Stimulated activated CD4-positive, alpha-beta T cell treated with anti-CD3 and anti-CD28 coated beads, Interleukin-1b, Interleukin-23, amount 100 ng/mL, for 48 hours (primary cell): ENCODE measurements at regions not wholly inside any gene's neighbourhood (a gene's known extent, or its start where the extent isn't known, plus 50 kb on each side); places are given as distances from the start of the nearest gene placed in this dataset.

Experiments used
- DNase-seq: peaks from one replicate; pipeline ENCODE4 v3.0.0-alpha.2; 2020

DNA sequence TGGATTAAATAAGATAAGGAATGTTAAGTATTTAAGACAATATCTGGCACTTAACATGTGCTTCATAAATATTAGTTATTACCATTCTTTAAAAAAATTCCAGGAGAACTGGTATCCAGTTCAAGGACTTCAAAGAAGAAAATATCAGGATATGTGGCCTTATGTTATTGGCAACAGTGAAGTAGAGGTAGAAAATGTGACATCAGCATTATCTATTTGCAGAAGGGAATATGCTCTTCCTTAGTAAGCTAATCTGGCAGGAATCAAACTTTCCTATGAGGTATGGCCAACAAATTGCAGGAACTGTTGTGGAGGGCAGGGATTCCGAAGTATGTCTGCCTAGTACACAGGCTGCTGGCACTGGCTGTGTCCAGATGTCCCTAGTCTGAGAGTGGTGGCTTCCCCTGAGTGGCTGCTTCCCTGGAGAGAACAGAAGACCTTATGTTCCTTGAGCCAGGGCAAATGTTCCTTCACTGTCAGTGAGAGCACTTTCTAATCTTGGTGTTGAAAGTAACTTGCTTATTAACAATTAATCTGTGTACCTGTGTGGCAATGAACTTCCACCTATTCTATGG is 351.7 kb upstream of the THRB start:
- no peak for DNase-seq

DNA sequence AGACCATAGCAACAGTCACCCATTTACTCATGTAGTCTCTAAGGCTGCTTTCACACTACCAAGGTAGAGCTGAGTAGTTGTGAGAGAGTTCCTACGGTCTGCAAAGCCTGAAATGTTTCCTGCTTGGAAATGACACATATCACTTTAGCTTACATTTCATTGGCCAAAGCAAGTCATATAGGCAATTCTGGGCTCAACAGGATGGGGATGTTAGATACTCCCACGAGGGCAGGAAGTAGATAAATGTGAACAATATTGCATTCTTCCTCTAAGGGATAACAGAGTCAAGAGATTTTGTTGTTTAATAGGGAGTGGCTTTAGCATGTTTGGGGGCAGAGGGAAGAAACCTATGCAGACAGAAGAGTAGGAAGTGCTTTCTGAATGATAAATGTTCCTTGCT is 355.6 kb upstream of the THRB start:
- no peak for DNase-seq

GRCh38 chr3:24853685-24854490 is 359.2 kb upstream of the THRB start:
- no peak for DNase-seq

DNA sequence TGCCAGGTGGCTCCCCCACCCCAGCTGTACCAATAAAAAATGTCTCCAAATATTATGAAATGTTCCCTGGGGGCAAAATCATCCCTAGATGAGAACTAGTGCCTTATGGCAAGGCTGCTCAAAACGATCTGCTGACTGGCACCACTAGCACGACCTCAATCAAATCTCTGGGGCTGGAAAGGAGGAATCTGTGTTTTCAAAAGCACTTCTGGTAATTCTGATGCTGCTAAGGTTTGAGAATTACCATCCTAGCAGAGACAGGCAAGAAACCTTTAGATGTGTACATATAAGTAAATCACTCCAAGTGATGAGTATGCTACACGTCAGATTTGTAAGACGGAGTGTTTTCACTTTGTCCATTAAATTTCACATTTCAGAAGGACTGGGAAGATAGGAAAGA is 360.1 kb upstream of the THRB start:
- no peak for DNase-seq

DNA sequence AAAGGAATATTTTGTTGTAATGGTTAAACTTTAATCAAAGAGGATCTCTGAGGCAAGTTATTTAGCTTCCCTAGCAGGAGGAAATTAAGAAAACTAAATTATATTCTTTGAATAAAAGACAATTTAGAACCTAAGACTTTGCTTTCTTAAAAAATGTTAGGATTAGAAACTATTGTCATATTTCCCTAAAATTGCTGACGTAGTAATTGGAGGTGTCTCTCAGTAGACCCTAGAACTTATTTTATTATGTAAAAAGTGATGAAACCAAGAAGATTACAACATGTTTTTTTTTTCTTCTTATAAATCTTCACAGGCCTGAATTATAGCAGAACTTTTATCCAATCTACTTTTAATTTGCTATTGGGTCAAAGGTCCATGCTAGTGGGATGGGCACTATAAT is 363.3 kb upstream of the THRB start:
- DNase-seq: no peak

- DNase-seq: no peak
Measured at GRCh38 chr3:24863215-24863614, 368.6 kb upstream of the THRB start.

DNA sequence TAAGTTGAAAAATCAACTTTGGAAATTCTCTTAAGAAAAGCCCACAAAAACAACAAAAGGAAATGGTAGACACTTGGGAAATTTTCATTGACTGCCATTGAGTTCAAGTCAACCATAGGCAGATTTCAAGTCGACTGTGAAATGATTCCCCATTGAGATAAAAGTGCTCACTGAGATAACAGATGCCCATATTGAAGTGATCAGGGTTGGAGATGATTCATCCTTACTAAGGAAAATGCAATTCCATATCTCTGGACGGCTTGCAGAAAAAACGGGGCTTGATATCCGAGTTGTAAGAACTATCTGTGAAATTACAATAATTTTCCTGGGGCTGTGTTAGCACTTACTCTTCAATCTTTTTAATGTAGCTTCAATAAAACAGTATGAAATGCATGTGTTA is 373.1 kb upstream of the THRB start:
- DNase-seq: no peak

GRCh38 chr3:24881239-24881638 is 386.6 kb upstream of the THRB start:
- no peak for DNase-seq

GRCh38 chr3:24886501-24886900 is 391.9 kb upstream of the THRB start:
- no peak for DNase-seq

GRCh38 chr3:24890012-24890411 is 395.4 kb upstream of the THRB start:
- no peak for DNase-seq

GRCh38 chr3:24899373-24899772 is 404.7 kb upstream of the THRB start:
- no peak for DNase-seq

DNA sequence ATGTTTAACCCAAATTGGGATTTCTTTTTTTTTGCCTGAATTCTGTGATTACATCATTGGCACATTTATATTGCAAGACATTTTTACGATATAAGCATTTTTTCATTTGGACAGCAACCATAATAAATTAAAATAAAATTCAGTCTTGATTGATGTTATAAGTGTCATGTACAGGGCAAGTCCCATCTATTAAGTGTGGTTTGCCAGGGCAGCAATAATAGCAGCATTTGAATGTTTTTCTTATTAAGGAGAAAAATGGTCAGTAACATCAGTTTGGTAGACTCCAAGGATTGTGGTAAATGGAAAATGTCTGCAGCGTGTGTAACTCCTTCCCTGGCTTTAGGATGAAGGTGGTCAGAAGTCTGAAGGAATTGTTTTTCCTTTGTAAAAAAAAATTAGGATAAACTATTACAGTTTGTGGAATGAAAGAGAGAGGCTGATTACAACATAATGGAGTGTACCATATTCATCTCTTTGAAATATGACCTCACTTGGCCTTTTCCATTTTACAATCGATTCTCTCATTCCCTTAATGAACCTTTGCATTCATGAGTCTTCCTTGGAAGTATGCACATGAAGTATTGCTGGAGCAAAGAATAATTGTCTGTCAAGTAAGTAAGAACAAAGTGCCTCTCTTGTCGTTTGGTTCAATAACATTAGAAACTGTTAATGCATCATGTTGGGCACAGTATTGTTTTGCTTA is 405.4 kb upstream of the THRB start:
- no peak for DNase-seq

DNA sequence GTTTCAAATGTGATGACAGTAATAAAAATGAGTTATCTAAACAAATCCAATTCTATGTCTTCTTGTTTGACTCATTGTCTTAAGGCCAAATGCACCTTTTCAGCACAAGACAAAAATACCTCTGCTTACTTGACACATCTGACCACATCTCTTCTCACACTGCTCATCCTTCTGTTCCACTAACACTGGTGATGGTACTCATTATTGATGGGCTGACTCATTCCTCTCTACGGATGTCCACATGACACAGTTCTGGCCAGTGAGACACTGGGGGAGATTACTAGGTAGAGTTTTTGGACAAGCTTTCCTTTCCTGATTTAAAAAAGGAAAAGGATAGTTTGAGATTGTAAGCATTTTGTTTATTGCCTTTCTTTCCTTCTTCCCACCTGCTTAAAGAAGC is 410.6 kb upstream of the THRB start:
- DNase-seq: no peak

GRCh38 chr3:24907106-24907505 is 412.5 kb upstream of the THRB start:
- DNase-seq: no peak

DNA sequence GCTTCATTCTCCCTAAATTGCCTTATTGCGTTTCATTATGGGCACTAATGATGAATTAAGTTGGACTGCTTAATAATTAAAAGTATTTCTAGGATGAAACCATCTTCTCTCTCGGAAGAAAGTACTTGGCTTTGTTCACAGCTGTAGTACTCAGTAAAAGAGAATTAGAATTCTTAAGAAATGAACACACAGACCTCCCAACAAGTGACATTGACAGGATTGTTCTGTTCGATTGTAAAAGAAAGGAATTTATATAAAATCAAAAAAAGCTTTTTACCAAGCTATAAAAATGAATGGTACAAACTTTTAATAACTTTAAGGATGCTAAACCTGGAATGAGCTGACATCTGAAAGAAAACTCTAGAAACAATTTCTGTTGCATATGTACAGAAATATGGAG is 416.4 kb upstream of the THRB start:
- no peak for DNase-seq

GRCh38 chr3:24915639-24916038 is 421.0 kb upstream of the THRB start:
- no peak for DNase-seq

- DNase-seq: no peak
Measured at GRCh38 chr3:24917908-24918307, 423.3 kb upstream of the THRB start.

- no peak for DNase-seq
Measured at GRCh38 chr3:24923570-24923969, 428.9 kb upstream of the THRB start.

DNA sequence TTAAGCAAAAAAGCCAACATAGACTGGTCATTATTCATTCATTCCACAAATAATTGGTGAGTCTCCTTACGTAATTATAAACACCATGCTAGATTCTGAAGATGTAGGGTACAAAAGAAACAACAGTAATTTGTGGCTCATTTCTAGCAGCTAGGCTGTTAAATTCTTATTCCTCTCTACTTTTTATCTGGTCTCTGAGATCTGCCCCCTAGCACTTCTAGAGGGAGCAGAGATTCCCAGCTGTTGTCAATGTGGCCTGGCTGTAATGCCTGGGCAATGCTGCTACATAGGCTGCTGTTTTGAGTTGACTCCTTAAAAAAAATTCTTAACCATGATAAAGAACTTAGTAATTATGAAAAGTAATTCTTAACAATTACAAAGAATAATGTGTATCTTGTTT is 434.9 kb upstream of the THRB start:
- no peak for DNase-seq

- DNase-seq: no peak
Measured at GRCh38 chr3:24933401-24933800, 438.8 kb upstream of the THRB start.

- no peak for DNase-seq
Measured at GRCh38 chr3:24936574-24936973, 441.9 kb upstream of the THRB start.

DNA sequence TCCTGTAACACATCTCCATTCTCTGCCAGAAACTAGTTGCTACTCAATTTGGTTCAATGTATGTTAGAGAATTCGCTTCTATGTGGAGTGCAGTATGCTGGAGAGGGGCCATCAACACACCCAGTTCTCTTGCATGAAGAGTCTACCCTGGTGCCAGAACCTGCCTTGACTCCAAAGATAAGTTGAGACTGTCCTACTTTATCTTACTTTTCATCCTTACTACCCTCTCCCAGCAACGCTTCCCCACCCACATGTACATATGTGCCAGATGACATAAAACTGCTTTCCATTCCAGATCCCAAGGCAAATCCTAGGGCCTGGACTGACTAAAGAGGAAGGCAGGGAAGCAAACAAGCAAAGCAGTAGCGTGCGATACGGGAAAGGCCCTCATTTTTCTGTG is 442.6 kb upstream of the THRB start:
- no peak for DNase-seq

GRCh38 chr3:24937780-24938179 is 443.1 kb upstream of the THRB start:
- DNase-seq: no peak

- DNase-seq: no peak
Measured at GRCh38 chr3:24943961-24944360, 449.3 kb upstream of the THRB start.
